ENCODE measurements at regions not wholly inside any gene's neighbourhood (a gene's known extent, or its start where the extent isn't known, plus 50 kb on each side); places are given as distances from the start of the nearest gene placed in this dataset.
"Not testable (repeated sequence)": the region's sequence is repeated elsewhere in the genome, so short reads cannot be mapped to it uniquely, and the experiment has no call there.

- H3K4me3 Mint-ChIP-seq, result no peak overlapping the region
- no peak overlapping the region for H3K27ac Mint-ChIP-seq
- no peaks in the 10 kb centered on the region for H3K9me3 Mint-ChIP-seq
- TF ChIP-seq, protein P1, sequence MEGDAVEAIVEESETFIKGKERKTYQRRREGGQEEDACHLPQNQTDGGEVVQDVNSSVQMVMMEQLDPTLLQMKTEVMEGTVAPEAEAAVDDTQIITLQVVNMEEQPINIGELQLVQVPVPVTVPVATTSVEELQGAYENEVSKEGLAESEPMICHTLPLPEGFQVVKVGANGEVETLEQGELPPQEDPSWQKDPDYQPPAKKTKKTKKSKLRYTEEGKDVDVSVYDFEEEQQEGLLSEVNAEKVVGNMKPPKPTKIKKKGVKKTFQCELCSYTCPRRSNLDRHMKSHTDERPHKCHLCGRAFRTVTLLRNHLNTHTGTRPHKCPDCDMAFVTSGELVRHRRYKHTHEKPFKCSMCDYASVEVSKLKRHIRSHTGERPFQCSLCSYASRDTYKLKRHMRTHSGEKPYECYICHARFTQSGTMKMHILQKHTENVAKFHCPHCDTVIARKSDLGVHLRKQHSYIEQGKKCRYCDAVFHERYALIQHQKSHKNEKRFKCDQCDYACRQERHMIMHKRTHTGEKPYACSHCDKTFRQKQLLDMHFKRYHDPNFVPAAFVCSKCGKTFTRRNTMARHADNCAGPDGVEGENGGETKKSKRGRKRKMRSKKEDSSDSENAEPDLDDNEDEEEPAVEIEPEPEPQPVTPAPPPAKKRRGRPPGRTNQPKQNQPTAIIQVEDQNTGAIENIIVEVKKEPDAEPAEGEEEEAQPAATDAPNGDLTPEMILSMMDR (conservative IDR thresholded peaks at IDR 0.05), result no peak
- H3K4me1 Mint-ChIP-seq (ENCODE audit: unreplicated experiment), result no peaks in the 10 kb centered on the region
- no peak for DNase-seq (ENCODE audit: extremely low spot score, unreplicated experiment)
- peaks cover 35% of the 10 kb centered on the region for H3K36me3 Mint-ChIP-seq
- H3K27me3 Mint-ChIP-seq, result no peaks in the 10 kb centered on the region
Observed at GRCh38 chr7:128591705-128592104, 80.4 kb upstream of the GARIN1A start.

- H3K4me3 Mint-ChIP-seq; H3K9me3 Mint-ChIP-seq; H3K4me1 Mint-ChIP-seq (ENCODE audit: unreplicated experiment); H3K27ac Mint-ChIP-seq; DNase-seq (ENCODE audit: extremely low spot score, unreplicated experiment); H3K27me3 Mint-ChIP-seq: not testable (repeated sequence)
- H3K36me3 Mint-ChIP-seq, result peaks cover 35% of the 10 kb centered on the region
Observed at GRCh38 chr7:128592209-128592608, 79.9 kb upstream of the GARIN1A start.

DNA sequence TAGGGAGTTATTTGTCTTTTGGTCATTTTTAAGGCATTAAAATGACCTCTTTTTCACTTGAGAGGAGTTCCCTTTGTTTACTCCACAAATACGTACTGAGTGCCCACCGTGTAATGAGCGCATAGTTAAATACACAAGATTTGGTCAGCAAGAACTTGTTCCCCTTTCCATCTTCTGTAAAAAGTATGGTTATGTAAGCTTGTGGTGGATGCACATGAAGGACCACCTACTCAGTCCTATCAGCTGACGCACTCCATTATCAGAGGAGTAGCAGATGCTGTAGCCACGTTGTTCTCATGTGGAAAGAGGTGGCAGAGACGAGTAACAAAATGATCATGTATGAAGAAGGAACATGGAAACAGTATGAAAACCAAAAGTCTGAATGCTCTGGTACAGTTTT lies 78.0 kb upstream of the GARIN1A start:
- not testable (repeated sequence) for H3K4me1 Mint-ChIP-seq (ENCODE audit: unreplicated experiment); DNase-seq (ENCODE audit: extremely low spot score, unreplicated experiment); H3K27ac Mint-ChIP-seq; H3K27me3 Mint-ChIP-seq; H3K4me3 Mint-ChIP-seq; H3K9me3 Mint-ChIP-seq
- peaks cover 34% of the 10 kb centered on the region for H3K36me3 Mint-ChIP-seq

GRCh38 chr7:128596336-128597128 lies 75.6 kb upstream of the GARIN1A start:
- not testable (repeated sequence) for H3K9me3 Mint-ChIP-seq; H3K4me1 Mint-ChIP-seq (ENCODE audit: unreplicated experiment); H3K27me3 Mint-ChIP-seq; DNase-seq (ENCODE audit: extremely low spot score, unreplicated experiment)
- Mint-ChIP-seq H3K36me3 (peaks cover 38% of the 10 kb centered on the region), H3K4me3 (peak overlapping the region; percentile 19), H3K27ac (peak overlapping the region; percentile 95)

DNA sequence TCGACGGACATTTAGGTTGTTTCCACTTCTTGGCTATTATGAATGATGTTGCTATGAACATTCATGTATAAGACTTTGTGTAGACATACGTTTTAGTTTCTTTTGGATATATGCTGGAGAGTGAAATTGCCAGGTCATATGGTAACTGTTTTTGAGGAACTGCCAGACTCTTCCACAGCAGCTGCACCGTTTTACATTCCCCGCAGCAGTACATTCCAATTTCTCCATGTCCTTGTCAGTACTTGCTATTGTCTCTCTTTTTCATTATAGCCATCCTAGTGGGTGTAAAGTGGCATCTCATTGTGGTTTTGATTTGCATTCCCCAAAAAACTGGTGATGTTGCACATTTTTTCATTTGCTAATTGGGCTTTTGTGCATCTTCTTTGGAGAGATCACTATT lies 73.1 kb upstream of the GARIN1A start:
- H3K36me3 Mint-ChIP-seq, result peaks cover 30% of the 10 kb centered on the region
- not testable (repeated sequence) for DNase-seq (ENCODE audit: extremely low spot score, unreplicated experiment); H3K9me3 Mint-ChIP-seq; H3K27me3 Mint-ChIP-seq; H3K4me1 Mint-ChIP-seq (ENCODE audit: unreplicated experiment); H3K4me3 Mint-ChIP-seq; H3K27ac Mint-ChIP-seq

DNA sequence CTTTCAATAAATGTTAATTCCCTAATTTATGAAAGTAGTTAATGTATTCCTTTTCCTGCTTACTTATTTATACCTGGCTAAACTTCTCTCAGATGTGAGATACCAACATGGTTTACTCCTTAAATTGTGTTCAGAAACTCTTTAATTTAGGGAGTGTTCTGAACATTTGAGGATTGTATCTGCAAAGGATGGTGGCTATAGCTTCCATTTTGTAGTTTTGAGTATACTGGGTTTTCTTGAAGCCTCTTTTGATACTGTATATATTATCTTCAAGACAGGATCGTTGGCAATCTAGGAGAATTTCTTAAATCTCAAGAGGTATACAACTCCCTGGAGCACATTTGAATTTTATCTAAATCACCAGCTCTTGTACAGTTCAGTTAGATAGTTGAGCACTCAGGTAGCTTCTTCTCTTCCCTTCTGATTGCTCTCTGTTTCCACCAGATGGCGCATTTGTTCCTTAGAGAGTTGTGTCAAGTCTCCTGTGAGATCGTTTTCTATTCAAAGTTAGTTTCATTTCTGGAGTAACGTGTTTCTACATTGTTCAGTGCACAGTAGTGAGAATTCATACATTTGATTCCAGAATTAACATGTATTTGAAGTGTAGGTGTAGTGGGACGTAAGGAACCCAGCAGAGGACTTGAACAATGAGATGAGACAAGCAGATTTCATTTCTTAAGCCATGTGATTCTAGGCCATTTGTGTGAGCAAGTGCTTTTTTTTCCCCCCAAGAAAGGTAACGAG lies 63.2 kb upstream of the GARIN1A start:
- peak overlapping the region; percentile 81 for H3K4me3 Mint-ChIP-seq
- not testable (repeated sequence) for DNase-seq (ENCODE audit: extremely low spot score, unreplicated experiment); H3K9me3 Mint-ChIP-seq; H3K4me1 Mint-ChIP-seq (ENCODE audit: unreplicated experiment); H3K27me3 Mint-ChIP-seq; H3K36me3 Mint-ChIP-seq
- TF ChIP-seq, protein P1 (conservative IDR thresholded peaks at IDR 0.05), result peak; percentile 78
- H3K27ac Mint-ChIP-seq, result peak overlapping the region; percentile 91

DNA sequence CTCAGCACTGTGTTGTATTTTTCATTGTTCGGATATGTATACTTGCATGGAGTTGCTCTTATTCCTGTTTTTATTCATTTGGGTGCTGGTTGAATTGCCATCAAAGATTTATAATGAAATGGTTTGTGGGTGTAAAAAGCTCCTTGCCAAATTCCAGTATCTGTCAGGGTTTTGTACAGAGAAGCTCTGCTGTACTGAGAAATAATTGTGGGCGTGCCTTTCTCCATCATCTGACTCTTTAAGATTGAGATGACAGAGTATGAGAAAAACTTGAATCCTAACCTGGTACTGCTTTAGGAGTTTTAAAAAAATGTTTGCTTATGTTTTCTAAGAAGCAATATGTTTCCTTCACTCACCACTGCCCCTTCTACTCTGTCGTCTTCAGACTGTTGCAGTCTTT lies 58.7 kb upstream of the GARIN1A start:
- not testable (repeated sequence) for H3K9me3 Mint-ChIP-seq; H3K36me3 Mint-ChIP-seq; H3K4me1 Mint-ChIP-seq (ENCODE audit: unreplicated experiment); DNase-seq (ENCODE audit: extremely low spot score, unreplicated experiment); H3K27ac Mint-ChIP-seq; H3K4me3 Mint-ChIP-seq; H3K27me3 Mint-ChIP-seq

GRCh38 chr7:128614812-128615211 lies 57.3 kb upstream of the GARIN1A start:
- H3K9me3 Mint-ChIP-seq; H3K27me3 Mint-ChIP-seq; DNase-seq (ENCODE audit: extremely low spot score, unreplicated experiment); H3K27ac Mint-ChIP-seq; H3K4me1 Mint-ChIP-seq (ENCODE audit: unreplicated experiment); H3K36me3 Mint-ChIP-seq; H3K4me3 Mint-ChIP-seq: not testable (repeated sequence)

- not testable (repeated sequence) for H3K4me3 Mint-ChIP-seq; H3K27ac Mint-ChIP-seq; H3K9me3 Mint-ChIP-seq; DNase-seq (ENCODE audit: extremely low spot score, unreplicated experiment); H3K4me1 Mint-ChIP-seq (ENCODE audit: unreplicated experiment); H3K36me3 Mint-ChIP-seq; H3K27me3 Mint-ChIP-seq
Observed at GRCh38 chr7:128616799-128617198, 55.3 kb upstream of the GARIN1A start.

All from type B pancreatic cell (in vitro differentiated cells).